ENCODE measurements at regions not wholly inside any gene's neighbourhood (a gene's known extent, or its start where the extent isn't known, plus 50 kb on each side); places are given as distances from the start of the nearest gene placed in this dataset.

DNA sequence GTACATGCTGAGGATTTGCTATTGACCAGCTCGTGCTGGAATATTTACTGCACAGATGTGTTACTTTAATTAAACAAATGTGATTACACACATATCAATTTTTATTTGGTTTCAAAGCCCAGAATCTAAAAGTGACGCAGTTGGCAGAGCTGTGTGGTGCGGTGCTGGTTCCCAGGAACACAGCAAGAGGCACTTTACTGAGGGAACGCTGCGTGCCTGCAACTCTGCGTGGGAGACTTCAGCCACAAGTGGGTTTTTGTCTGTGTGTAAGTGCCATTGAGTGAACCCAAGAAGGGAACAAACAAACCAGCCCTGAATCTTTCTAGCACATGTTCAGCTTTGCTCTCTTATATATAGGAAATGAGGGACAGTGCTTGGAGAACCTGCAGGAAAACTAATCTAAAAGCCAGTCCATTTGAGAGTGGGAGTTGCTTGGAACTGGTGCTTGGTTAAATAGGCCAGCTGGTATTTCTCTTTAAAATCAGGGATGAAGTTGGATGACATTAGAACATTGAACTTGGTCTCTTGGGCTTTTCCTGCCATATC, 196.6 kb upstream of the CELF4 start:
- DNase-seq, result no peak

DNA sequence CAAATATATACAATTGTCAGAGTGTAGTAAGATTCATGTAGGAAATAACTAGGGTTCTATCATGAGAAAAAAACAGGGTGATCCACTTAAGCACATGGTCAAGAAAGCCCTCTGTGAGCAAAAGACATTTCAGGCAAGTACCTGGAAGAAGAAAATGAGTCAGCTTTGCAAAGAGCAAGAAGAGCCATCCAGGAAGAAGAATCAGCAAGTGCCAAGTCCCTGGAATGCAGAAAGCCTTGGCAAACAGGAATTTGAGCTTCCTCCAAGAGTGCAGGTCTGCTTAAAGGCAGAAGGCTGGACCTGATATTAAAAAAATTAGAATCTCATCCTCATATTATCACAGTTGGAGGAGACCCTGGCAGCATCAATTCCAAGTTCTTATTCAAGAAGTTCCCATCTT, 188.5 kb upstream of the CELF4 start:
- no peak for DNase-seq

DNA sequence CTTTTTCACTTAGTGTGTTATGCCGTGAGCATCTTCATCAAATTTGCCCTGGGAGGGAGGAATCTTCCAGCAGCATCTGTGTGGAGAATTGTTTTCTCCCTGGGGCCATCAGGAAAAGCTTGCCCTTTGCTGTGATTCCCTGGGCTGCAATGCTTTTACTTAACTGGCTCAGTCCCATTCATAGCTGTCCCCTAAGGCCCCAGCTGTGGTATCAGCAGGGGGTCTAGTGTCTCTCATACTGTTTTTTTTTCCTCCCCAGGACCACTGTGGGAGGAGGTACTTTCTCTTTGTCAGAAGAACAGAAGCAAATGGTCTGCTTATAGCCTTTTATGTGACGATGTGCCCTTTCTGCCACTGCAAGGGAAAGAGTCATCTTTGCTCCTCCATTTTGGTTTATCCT, 176.8 kb upstream of the CELF4 start:
- DNase-seq, result no peak

DNA sequence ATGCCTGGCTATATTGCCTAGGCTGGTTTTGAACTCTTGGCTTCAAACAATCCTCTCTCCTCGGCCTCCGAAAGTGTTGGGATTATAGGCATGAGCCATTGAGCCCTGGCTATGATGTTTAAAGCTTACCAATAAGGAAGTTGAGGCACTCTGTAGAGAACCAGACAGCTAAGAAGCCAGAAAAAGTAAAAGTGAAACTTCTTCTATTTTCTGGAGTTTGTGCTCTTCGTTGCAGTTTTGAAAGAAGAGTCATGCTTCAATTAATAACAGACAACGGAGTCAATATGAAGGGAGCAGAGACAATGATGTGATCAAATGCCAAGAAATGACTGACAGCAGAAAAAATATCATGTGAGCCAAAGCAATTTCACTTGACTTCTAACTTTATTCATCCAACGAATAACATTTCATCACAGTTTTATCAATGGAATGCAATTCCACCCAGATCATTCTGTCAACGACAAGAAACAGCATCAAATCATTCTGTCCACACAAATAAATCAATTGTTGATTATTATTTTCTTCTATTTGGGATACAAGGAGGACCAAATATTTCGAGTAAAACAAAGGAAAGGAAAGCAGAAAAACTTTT, 175.5 kb upstream of the CELF4 start:
- no peak for DNase-seq

DNA sequence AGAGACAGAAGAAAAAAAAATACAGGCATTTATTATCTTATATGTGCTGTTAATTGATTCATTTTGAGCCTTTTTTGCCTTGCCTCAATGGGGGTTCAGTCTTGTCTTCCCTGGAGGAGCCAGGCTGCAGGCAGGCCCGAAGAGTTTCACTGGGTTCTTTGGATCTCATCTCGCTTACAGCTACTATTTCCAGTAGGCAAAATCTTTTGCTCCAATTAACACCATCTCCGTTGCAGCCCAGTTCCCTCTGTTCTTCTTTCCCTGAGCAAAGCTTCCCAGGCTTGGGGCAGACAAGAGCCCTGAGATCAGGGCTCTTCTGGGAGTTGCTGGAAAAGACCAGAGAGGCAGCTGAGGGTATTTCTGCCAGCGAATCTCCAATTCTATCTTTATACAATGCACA, 168.8 kb upstream of the CELF4 start:
- no peak for DNase-seq

DNA sequence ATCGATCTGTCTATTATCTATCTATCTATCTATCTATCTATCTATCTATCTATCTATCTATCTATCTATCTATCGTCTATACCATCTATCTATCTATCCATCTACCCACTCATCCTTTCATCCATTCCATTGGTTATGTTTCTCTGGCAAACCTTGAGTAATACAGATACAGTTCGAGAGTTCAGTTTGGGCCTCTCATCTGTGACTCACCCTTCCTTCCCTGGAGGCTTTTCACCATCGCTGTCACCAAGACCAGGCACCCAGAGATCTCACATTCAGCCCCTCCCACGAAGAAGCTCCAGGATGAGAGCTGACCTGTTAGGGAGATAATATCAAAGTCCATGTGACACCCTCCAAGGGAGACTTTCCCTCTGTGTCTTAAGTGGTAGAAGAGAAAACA, 164.1 kb upstream of the CELF4 start:
- DNase-seq, result no peak

DNA sequence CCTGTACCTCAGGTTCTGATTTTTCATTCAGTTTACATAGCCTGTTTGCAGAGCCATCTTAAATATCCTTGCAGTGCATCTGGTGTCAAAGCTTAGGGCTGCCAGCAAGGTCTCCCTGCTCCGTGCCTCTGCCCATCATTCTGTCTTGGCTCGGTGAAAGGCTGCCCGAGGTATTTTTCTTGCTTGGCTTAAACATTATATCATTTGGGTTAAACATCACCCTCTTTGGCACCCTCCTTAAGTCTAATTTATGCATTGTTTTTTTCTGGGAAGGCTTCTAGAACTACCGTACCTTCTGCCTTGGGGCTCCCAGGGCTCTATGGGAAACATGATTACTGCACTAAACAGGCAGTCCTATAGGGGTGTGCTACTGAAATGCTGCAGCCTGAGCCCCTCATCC, 158.6 kb upstream of the CELF4 start:
- no peak for DNase-seq

DNA sequence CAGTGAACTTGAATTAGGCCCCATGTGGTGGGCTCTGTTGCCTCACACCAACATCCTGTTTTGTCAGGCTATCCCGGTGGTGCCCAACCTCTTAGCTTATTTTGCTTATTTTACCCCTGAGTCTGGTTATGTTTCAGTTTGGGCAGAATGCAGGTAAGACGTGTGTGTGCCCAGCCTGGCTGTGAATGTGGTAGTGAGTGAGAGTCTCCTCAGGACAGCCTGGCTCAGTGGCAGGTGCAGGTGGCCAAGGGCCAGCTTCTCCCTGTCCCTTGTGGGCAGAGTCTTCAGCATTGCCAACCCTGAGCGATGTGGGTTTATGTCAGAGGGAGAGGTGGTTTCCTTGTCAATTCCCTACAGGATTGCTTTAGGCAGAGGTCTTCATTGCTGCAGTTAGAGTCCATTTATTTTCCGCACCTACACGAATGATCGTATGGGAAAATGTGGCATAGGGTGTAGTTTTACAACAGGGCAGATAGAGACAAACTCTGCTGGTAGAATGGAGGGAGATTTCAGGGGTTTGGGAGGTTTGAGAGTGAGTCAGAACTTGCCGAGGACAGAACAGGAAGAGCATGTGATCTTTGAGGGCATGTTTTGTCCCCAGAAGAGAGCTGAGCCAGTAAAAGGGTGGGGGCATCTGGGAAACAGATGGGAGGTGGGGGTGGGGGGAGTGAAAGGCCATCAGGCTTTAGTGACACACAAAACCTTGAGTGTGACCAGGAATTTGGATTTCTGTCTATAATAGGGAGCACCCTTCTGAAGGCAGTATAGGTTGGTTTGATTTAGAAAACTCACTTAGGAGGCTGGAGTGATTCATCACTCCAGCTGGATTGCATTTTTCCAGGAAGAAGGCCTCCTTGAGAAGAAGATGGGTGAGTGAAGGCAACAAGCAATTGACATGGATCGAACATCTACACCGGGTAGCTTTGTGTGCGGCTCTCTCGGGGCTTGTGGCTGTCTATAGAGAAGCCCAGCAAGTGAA, 156.2 kb upstream of the CELF4 start:
- DNase-seq, result no peak

DNA sequence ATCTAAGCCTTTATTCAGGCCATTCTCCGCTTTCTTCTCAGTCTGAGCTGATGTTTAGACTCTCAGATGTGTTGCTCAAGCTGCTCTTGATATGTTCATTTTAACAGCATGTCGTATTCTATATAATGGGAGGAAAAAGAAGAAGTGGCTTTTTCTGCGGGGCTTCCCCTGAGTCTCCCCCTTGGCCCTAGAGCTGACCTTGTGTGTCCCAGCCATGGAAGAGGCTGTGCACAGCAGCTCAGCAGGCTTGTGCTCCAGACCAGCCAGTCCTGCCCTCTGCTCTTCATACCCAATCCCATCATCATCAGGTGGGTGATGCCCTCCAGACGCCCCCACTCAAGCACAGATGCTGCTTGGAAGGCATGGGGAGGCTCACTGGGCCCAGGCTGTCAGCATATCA, 155.1 kb upstream of the CELF4 start:
- DNase-seq, result no peak

DNA sequence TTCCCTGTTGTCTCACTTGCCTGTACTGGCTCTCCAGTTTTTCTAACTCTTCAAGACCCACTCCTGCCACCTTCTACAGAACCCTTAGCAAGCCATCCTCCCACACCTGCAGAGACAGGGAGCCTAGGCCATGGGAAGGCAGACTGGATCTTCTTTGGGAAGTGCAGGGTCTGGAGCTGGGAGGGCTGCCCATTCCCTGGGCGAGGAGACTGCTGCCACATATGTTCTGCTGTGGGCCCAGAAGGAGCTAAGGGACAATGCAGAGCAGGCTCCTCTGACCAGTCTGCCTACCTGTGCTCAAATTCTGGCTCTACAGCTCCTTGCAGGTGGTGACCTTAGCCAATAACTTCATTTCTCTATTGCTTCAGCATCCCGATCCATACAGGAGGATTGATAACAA, 152.1 kb upstream of the CELF4 start:
- DNase-seq, result no peak

DNA sequence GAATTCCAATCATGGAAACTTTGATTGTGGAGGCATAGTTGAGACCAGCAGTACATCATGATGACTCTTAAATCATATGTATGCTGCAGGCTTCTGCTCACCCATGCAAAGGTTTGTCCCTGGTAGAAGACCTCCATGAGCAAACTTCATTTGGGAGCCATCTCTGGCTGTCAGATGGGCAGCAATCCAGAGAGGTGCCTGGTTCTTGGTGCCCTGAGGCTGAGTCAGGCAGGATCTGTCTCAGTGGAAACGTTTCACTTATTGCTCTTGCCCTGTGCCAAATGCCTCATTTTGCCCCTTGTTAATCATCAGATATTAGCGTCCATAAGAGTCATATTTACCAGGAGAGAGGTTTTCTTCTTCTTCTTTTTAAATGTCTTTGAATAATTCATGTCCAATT, 151.5 kb upstream of the CELF4 start:
- DNase-seq, result no peak

DNA sequence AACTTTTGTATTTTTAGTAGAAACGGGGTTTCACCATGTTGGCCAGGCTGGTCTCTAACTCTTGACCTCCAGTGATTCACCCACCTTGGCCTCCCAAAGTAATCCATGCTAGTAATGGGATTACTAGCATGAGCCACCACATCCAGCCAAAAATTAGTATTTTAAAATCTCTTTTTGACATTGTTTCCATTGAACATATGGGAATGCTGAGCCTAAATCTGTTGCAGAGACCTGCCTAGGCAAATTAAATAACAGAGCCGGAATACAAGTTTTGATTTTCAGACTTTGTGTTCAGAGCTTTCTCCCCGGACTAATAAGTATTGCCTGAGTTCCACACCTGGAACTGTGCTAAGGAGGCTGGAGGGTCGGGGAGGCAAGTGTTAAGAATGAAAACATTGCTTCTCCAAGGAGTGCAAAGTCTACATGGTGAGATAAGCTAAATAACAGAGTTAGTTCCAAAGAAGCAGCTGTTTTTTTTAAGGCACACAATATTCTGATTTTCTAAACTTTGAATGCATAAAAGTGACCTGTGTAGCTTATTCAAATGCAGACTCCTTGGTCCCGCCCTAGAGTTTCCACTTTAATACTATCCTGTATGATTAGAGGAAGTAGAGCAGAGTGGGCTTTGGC, 150.6 kb upstream of the CELF4 start:
- DNase-seq, result no peak

DNA sequence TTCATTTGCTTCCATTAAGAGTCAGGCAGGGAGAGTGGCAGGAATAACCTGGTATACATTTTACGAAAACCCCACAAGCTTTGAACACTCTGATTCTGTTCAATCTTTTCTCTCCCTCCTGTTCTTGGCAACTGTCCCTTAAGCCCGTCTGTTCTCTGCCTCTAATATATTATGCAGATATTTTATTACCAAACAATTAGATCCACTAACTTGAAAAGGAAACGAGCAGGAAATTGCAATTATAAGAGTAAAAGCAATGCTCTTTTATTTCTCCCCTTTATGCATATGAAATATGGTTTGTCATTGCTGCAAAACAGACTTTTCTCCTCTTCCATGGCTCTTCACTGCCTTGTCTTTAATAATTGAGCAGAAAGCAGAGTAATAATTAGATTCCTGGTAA, 149.1 kb upstream of the CELF4 start:
- DNase-seq, result no peak

DNA sequence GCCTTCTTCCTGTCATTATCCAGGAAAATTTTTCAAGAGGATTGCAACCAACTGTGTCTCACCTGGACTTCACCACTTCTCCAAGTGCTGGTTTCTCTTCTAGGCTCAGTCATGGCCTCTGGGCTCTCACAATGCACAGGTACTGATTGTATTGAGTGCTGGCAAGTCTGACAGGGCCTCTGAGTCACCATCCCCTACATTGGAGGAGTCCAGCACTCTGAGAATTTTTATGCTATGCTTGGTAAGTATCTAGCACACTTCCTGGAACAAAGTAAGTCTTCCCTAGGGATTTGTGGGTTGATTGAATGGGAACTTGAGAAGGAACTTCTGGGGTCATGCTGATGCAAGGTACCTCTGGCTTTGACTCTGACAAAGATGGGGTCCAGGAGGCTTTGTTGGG, 147.2 kb upstream of the CELF4 start:
- no peak for DNase-seq

DNA sequence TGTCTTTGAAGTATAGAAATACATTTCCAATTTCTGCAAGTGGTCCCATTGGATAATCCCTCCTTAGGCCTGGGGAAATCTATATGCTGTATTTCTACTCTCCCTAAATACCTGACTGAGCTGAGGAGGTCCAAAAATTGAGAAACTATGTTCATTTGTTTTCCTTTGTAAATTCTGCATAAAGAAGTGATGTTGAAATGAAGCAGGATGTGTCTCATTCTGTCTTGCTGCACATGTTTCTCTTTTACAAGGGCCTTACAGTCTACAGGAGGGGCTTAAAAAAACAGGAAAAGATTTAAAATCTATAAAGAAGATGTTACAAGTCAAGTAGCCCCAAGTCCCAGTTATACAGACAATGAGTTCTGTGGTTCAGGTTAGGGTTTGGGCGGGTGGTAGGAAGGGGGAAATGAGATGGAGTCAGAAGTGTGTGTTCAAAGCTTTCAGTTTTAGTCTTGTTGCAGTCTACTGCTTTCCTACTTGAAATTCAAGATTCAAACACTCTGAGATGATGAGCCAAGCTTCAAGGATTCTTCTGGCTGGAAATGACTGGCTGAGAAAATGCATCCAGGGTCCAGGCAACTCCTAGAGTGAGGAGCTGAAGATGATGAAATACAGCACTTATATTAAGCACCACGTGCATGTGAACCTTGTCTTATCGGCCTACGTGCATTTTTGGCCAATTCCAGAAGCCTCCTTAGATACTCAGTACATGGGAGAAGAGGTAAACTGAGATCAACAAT, 146.3 kb upstream of the CELF4 start:
- DNase-seq, result no peak

DNA sequence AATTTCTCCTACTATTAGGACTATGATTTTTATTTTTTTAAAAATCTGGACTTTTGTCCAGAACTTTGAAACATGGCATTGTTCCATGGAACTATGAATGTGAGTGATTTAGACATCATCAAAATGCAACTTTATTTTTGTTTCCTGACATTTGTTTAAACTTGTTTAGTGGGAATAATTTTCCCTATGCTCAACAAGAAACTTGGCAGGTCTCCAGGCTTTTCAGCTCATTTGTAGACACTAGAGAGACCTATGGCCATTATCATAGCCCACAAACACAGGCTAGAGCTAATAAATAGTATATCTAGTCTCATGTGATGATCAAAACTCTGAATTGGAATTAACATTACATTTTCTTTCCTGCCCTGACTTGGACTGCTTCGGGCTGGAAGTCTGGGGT, 145.1 kb upstream of the CELF4 start:
- no peak for DNase-seq

DNA sequence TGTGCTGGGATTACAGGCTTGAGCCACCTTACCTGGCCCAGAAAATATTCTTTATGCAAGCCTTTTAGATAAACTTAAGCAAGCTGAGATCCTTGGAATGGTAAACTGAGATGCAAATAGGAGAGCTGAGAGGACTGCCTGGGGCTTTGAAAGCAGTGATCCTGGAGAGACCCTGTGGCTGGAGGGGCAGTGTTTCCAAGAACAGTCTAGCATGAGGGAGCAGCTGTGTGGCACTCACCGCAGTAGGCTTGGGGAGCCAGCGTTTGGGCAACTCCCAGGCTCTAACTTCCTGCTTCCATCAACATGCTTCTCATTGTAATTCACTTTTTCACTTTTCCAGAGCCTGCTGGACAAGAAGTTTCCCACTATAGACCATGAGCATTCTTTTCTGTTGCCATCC, 144.1 kb upstream of the CELF4 start:
- DNase-seq, result no peak

DNA sequence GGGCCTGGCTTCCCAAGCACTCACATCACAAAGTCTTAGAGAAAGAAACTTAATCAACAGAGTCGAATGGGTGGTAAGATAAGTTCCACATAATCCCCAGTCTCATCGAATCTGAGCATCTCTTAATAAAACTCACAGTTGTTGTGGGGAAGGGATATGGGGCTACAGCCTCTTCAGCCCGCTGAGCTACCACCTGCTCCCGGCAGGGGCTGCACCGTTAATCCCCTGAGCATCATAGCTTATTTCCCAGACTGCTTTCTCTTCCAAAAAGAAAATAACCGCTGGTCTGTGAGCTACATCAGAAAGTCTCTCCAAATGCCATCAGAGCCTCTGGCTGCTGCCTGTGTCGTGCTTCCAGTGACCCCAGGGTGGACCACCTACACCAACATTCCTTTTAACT, 139.4 kb upstream of the CELF4 start:
- no peak for DNase-seq

DNA sequence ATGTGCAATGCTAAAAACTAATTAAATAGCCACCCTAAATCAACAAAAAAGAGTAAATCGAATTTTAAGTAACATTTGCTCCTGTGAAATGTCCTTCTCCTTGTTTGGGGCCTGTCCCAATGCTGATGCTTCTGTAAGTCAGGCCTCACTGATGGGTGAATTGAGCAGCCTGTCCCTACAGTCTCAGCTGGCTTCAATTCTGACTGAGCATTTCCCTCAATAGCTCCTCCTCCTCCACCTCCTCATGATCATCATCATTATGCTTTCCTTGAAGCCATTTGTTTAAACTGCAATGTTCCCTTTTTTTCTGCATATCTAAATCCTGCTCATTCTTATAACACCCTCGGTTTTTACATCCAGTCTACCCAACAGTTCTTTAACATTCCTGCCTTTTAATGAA, 137.2 kb upstream of the CELF4 start:
- DNase-seq, result no peak

DNA sequence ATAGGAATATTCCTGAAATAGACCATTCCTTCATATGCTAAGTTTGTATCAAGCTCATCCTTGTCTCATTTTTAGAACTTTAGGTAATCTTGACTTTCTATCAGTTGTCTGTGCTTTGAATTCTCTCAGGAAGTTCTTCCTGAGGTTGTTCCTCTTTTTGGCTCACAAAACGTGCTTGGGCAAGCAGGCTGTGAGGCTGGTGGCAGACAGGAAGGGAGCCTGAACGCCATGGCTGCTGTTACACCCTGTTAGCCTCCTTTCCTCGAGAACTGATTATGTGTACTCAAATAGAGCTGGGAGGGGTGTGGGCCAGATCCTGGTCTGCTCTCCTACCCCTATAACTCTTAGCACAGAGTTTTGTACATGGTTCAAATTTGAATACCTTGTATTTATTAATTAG, 136.4 kb upstream of the CELF4 start:
- DNase-seq, result no peak

DNA sequence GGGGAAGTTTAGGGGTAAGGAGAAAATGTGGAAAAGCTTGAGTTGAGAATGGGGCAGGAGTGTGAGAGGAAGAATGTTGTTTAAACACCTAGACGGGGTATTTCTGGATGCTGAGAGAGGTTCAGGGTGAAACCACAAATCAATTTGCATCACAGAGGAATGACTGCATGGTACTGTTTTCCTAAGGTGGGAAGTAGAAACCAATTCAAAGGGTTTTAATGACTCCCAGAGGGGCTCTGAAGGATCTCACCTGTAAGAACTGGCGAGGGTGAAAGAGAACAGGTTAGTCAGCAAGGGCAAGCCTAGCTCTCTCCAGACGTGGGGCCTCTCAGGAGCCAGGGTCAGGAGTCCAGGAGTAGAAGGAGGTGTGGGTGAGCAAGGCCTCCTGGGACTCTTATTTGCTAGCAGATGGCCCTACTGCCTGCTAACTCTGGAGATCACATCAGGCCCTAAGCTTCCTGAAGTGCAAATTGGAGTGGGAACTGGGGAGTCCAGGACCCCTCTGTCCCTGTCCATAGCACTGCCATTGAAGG, 133.0 kb upstream of the CELF4 start:
- no peak for DNase-seq

DNA sequence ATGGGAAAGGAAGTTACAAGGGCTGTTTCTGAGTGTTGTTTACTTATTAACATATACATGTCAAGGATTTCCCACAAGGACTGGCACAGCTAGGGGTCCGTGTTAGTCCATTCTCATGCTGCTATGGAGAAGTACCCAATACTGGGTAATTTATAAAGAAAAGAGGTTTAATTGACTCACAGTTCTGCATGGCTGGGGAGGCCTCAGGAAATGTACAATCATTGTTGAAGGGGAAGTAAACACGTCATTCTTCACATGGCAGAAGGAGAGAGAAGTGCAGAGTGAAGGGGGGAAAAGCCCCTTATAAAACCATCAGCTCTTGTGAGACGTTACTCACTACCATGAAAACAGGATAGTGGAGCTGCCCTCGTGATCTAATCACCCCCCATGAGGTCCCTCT, 128.9 kb upstream of the CELF4 start:
- DNase-seq, result no peak

DNA sequence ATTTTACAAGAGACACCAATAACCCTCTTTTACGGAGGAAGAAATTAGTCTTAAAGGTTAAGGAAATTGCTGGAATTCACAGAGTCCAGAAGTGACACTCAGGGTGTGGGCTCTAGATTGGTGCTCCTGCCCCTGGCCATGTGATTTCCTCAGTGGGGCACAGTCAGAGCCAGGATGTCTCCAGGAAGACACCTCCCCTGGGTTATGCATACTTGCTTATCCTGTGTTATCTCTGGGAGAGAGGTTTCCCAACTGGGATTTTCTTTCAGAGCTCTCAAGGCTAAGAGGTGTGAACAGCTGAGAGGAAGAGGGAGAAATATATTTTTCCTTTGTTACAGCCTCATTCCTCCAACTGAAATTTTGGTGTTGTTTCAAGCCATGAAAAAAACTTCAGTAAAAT, 125.6 kb upstream of the CELF4 start:
- no peak for DNase-seq

Measured in CD4-positive, alpha-beta T cell treated with Interleukin-4 for 4 hours (primary cell).